ENCODE measurements at regions not wholly inside any gene's neighbourhood (a gene's known extent, or its start where the extent isn't known, plus 50 kb on each side); places are given as distances from the start of the nearest gene placed in this dataset.

DNA sequence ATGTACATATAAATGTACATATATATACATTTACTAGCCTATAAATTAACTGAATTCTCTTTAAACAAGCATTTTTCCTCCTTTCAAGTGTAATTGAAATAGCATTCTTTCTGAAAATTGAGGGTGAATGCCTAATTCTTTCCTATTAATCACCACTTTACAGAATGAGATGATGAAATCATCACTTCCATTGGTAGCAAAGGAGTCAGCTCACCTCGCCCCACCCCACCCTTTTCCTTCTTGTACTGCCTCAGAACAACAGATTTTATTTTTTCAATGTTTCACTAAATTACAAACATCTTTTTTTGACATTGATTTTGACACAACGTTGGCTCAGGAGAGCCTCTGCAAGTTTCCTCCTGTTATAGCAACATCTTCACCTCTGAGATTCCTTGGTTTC lies 181.9 kb upstream of the CDH7 start:
- H3K4me1 ChIP-seq (ENCODE audit: insufficient read depth, poor library complexity, severe bottlenecking) = peaks cover 7% of the 10 kb centered on the region
- DNase-seq (ENCODE audit: low spot score) = no peak
- no peaks in the 10 kb centered on the region for H3K9me3 ChIP-seq (ENCODE audit: severe bottlenecking)
- no peak overlapping the region for H3K27ac ChIP-seq (ENCODE audit: poor library complexity, severe bottlenecking)
- H3K27me3 ChIP-seq (ENCODE audit: insufficient read depth, poor library complexity, severe bottlenecking) = no peaks in the 10 kb centered on the region
- H3K36me3 ChIP-seq (ENCODE audit: low read depth) = no peaks in the 10 kb centered on the region
- TF ChIP-seq, protein P1, sequence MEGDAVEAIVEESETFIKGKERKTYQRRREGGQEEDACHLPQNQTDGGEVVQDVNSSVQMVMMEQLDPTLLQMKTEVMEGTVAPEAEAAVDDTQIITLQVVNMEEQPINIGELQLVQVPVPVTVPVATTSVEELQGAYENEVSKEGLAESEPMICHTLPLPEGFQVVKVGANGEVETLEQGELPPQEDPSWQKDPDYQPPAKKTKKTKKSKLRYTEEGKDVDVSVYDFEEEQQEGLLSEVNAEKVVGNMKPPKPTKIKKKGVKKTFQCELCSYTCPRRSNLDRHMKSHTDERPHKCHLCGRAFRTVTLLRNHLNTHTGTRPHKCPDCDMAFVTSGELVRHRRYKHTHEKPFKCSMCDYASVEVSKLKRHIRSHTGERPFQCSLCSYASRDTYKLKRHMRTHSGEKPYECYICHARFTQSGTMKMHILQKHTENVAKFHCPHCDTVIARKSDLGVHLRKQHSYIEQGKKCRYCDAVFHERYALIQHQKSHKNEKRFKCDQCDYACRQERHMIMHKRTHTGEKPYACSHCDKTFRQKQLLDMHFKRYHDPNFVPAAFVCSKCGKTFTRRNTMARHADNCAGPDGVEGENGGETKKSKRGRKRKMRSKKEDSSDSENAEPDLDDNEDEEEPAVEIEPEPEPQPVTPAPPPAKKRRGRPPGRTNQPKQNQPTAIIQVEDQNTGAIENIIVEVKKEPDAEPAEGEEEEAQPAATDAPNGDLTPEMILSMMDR (IDR thresholded peaks at IDR 0.05; ENCODE audit: poor library complexity, severe bottlenecking) = no peak
- peak; percentile 51; the same call in 2 of the 3 replicates for ATAC-seq (ENCODE audit: low read depth)
- H3K4me3 ChIP-seq (ENCODE audit: severe bottlenecking) = no peak overlapping the region

GRCh38 chr18:65567372-65567771 lies 183.4 kb upstream of the CDH7 start:
- no peaks in the 10 kb centered on the region for H3K9me3 ChIP-seq (ENCODE audit: severe bottlenecking)
- TF ChIP-seq, protein P1 (IDR thresholded peaks at IDR 0.05; ENCODE audit: poor library complexity, severe bottlenecking) = peak; percentile 72
- no peak for DNase-seq (ENCODE audit: low spot score)

GRCh38 chr18:65548316-65548715 lies 202.5 kb upstream of the CDH7 start:
- ATAC-seq (ENCODE audit: low read depth) = no peak
- H3K4me3 ChIP-seq (ENCODE audit: severe bottlenecking) = no peak overlapping the region
- DNase-seq (ENCODE audit: low spot score) = no peak
- TF ChIP-seq, protein P1 (IDR thresholded peaks at IDR 0.05; ENCODE audit: poor library complexity, severe bottlenecking) = no peak
- no peak overlapping the region for H3K27ac ChIP-seq (ENCODE audit: poor library complexity, severe bottlenecking)
- no peaks in the 10 kb centered on the region for H3K9me3 ChIP-seq (ENCODE audit: severe bottlenecking)
- no peaks in the 10 kb centered on the region for H3K36me3 ChIP-seq (ENCODE audit: low read depth)
- H3K27me3 ChIP-seq (ENCODE audit: insufficient read depth, poor library complexity, severe bottlenecking) = peaks cover 2% of the 10 kb centered on the region
- no peaks in the 10 kb centered on the region for H3K4me1 ChIP-seq (ENCODE audit: insufficient read depth, poor library complexity, severe bottlenecking)

More at GRCh38 chr18:65567372-65567771, 183.4 kb upstream of the CDH7 start:
- 0 out of 3 replicates have a peak, but pooled peaks have one; percentile 55 for ATAC-seq (ENCODE audit: low read depth)
- Histone ChIP-seq H3K27ac (ENCODE audit: poor library complexity, severe bottlenecking) (no peak overlapping the region), H3K27me3 (ENCODE audit: insufficient read depth, poor library complexity, severe bottlenecking) (no peaks in the 10 kb centered on the region), H3K36me3 (ENCODE audit: low read depth) (no peaks in the 10 kb centered on the region), H3K4me1 (ENCODE audit: insufficient read depth, poor library complexity, severe bottlenecking) (peaks cover 7% of the 10 kb centered on the region), H3K4me3 (ENCODE audit: severe bottlenecking) (no peak overlapping the region)

GRCh38 chr18:65547046-65547445 lies 203.8 kb upstream of the CDH7 start:
- H3K4me1 ChIP-seq (ENCODE audit: insufficient read depth, poor library complexity, severe bottlenecking) = no peaks in the 10 kb centered on the region
- TF ChIP-seq, protein P1 (IDR thresholded peaks at IDR 0.05; ENCODE audit: poor library complexity, severe bottlenecking) = no peak
- H3K27ac ChIP-seq (ENCODE audit: poor library complexity, severe bottlenecking) = no peak overlapping the region
- DNase-seq (ENCODE audit: low spot score) = no peak
- peaks cover 2% of the 10 kb centered on the region for H3K27me3 ChIP-seq (ENCODE audit: insufficient read depth, poor library complexity, severe bottlenecking)
- no peaks in the 10 kb centered on the region for H3K9me3 ChIP-seq (ENCODE audit: severe bottlenecking)
- H3K36me3 ChIP-seq (ENCODE audit: low read depth) = no peaks in the 10 kb centered on the region
- H3K4me3 ChIP-seq (ENCODE audit: severe bottlenecking) = no peak overlapping the region
- no peak for ATAC-seq (ENCODE audit: low read depth)

- Histone ChIP-seq H3K27me3 (ENCODE audit: insufficient read depth, poor library complexity, severe bottlenecking) (no peaks in the 10 kb centered on the region), H3K27ac (ENCODE audit: poor library complexity, severe bottlenecking) (no peak overlapping the region), H3K4me1 (ENCODE audit: insufficient read depth, poor library complexity, severe bottlenecking) (no peaks in the 10 kb centered on the region), H3K36me3 (ENCODE audit: low read depth) (no peaks in the 10 kb centered on the region), H3K9me3 (ENCODE audit: severe bottlenecking) (no peaks in the 10 kb centered on the region), H3K4me3 (ENCODE audit: severe bottlenecking) (no peak overlapping the region)
- no peak for ATAC-seq (ENCODE audit: low read depth)
- TF ChIP-seq, protein P1 (IDR thresholded peaks at IDR 0.05; ENCODE audit: poor library complexity, severe bottlenecking) = no peak
- DNase-seq (ENCODE audit: low spot score) = no peak
These were observed 206.1 kb upstream of the CDH7 start for GRCh38 chr18:65544701-65545100.

All from RWPE2 (cell line).